OCI-LY1 (cell line): ENCODE measurements at regions not wholly inside any gene's neighbourhood (a gene's known extent, or its start where the extent isn't known, plus 50 kb on each side); places are given as distances from the start of the nearest gene placed in this dataset.

ENCODE experiments used
- H2AFZ ChIP-seq: fragments of 200-600 bp; sonication (generic), shearing (Covaris generic); 2 replicates; pipeline ENCODE4 v1.6.0; 2014; ENCODE audit warnings: antibody characterized with exemption, mild to moderate bottlenecking, low read length
- H3F3A ChIP-seq: fragments of 200-600 bp; sonication (generic), shearing (Covaris generic); 2 replicates; pipeline ENCODE4 v1.6.0; 2014; ENCODE audit warnings: mild to moderate bottlenecking, antibody characterized with exemption, low read length, moderate library complexity; ENCODE audit not compliant: insufficient read depth
- H3K27ac ChIP-seq: fragments of 200-600 bp; sonication (generic); 2 replicates; pipeline ENCODE4 v1.5.1; 2014; ENCODE audit warnings: low read length, mixed run types, mild to moderate bottlenecking, low read depth; ENCODE audit not compliant: poor library complexity, severe bottlenecking
- H3K27me3 ChIP-seq: fragments of 200-600 bp; sonication (generic); 2 replicates; pipeline ENCODE4 v1.6.0; 2014; ENCODE audit warnings: antibody characterized with exemption, mild to moderate bottlenecking, low read length, moderate library complexity; ENCODE audit not compliant: insufficient read depth
- H3K36me3 ChIP-seq: fragments of 200-600 bp; sonication (generic); 2 replicates; pipeline ENCODE4 v1.6.1; 2014; ENCODE audit warnings: mild to moderate bottlenecking, antibody characterized with exemption, low read length, moderate library complexity, mixed read lengths; ENCODE audit not compliant: insufficient read depth
- H3K4me1 ChIP-seq: fragments of 200-600 bp; sonication (generic); 2 replicates; pipeline ENCODE4 v1.5.1; 2014; ENCODE audit warnings: mild to moderate bottlenecking, low read length, moderate library complexity; ENCODE audit not compliant: insufficient read depth, severe bottlenecking
- H3K4me2 ChIP-seq: fragments of 200-600 bp; sonication (generic), shearing (Covaris generic); 2 replicates; pipeline ENCODE4 v1.6.1; 2014; ENCODE audit warnings: low read length
- H3K4me3 ChIP-seq: fragments of 200-600 bp; sonication (generic); 2 replicates; pipeline ENCODE4 v1.5.1; 2014; ENCODE audit warnings: low read length, low read depth, mild to moderate bottlenecking, mixed read lengths; ENCODE audit not compliant: poor library complexity, severe bottlenecking
- H3K79me2 ChIP-seq: fragments of 200-600 bp; shearing (Covaris generic); 2 replicates; pipeline ENCODE4 v1.6.1; 2016; ENCODE audit warnings: mixed run types, low read length, mixed read lengths; ENCODE audit not compliant: insufficient read depth
- H3K9ac ChIP-seq: fragments of 200-600 bp; sonication (generic), shearing (Covaris generic); 2 replicates; pipeline ENCODE4 v1.6.1; 2014; ENCODE audit warnings: mild to moderate bottlenecking, low read length, mixed read lengths
- H3K9me2 ChIP-seq: fragments of 200-600 bp; sonication (generic), shearing (Covaris generic); 2 replicates; pipeline ENCODE4 v1.6.1; 2014; ENCODE audit warnings: low read depth, mild to moderate bottlenecking, low read length, mixed read lengths
- H3K9me3 ChIP-seq: fragments of 200-600 bp; shearing (Covaris generic); 2 replicates; pipeline ENCODE4 v1.6.1; 2014; ENCODE audit warnings: low read length, mixed read lengths
- H4K20me1 ChIP-seq: fragments of 200-600 bp; sonication (generic), shearing (Covaris generic); 2 replicates; pipeline ENCODE4 v1.6.0; 2016; ENCODE audit warnings: mild to moderate bottlenecking, low read length; ENCODE audit not compliant: insufficient read depth
- EZH2 ChIP-seq: fragments of 200-600 bp; sonication (generic), shearing (Covaris generic); IDR thresholded peaks from 2 replicates; pipeline ENCODE4 v1.8.0; 2017; ENCODE audit warnings: borderline replicate concordance, mixed run types, mild to moderate bottlenecking, antibody characterized with exemption, low read length, moderate library complexity, mixed read lengths
- TF ChIP-seq, protein P1 (sequence below): fragments of 200-600 bp; sonication (generic), shearing (Covaris generic); IDR thresholded peaks from 2 replicates; pipeline ENCODE4 v1.5.1; 2017; ENCODE audit warnings: mild to moderate bottlenecking, antibody characterized with exemption, low read length, moderate library complexity, mixed read lengths

DNA sequence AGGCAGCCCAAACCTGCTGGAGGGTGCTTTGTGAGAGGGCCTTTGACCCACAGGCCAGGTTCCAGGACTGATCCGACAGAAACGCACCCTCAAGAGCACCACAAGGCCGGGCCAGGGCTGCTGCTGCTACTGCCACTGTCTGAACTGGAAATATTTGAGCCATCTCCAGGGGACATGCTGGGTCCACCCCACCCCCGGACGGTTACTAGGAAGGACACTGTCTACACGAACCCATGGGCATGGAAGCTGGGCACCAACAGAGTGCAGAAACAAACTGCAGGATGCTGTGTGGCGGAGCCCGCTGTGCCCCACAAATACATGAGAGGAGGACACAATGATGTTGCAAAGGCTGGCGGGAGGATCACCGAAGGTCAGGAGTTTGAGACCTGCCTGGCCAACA lies 283.7 kb downstream of the CTTN start:
- Histone ChIP-seq H3K27ac (no peak overlapping the region), H3K9me3 (no peaks in the 10 kb centered on the region), H2AFZ (no peak overlapping the region), H3K27me3 (no peaks in the 10 kb centered on the region), H3K9ac (no peak overlapping the region), H3K4me3 (no peak overlapping the region), H4K20me1 (no peaks in the 10 kb centered on the region), H3F3A (no peaks in the 10 kb centered on the region), H3K9me2 (no peaks in the 10 kb centered on the region), H3K36me3 (no peaks in the 10 kb centered on the region), H3K4me2 (no peak overlapping the region), H3K4me1 (no peaks in the 10 kb centered on the region), H3K79me2 (no peaks in the 10 kb centered on the region)
- TF ChIP-seq, protein P1, sequence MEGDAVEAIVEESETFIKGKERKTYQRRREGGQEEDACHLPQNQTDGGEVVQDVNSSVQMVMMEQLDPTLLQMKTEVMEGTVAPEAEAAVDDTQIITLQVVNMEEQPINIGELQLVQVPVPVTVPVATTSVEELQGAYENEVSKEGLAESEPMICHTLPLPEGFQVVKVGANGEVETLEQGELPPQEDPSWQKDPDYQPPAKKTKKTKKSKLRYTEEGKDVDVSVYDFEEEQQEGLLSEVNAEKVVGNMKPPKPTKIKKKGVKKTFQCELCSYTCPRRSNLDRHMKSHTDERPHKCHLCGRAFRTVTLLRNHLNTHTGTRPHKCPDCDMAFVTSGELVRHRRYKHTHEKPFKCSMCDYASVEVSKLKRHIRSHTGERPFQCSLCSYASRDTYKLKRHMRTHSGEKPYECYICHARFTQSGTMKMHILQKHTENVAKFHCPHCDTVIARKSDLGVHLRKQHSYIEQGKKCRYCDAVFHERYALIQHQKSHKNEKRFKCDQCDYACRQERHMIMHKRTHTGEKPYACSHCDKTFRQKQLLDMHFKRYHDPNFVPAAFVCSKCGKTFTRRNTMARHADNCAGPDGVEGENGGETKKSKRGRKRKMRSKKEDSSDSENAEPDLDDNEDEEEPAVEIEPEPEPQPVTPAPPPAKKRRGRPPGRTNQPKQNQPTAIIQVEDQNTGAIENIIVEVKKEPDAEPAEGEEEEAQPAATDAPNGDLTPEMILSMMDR = no peak
- no peak for TF ChIP-seq EZH2

DNA sequence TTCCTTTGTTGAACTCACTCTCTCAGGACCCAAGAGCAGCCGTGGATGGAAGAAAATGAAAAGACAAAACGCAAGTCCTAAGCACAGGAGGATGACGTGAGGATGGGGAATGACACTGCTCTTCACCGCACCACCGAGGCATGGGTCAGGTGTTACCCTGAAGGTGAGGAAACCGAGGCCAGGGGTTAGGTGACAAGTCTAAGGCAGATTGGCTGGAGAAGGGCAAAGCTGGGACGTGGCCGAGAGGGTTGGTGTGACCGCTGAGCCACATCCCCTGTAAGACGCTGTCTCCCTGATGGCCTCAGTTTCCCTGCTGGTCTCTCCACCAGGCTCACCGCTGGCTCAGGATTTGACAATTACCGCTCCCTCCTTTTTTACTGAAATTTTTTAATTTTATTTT lies 284.4 kb downstream of the CTTN start:
- H3K4me2 ChIP-seq = no peak overlapping the region
- no peaks in the 10 kb centered on the region for H3K4me1 ChIP-seq
- H3F3A ChIP-seq = no peaks in the 10 kb centered on the region
- no peak overlapping the region for H2AFZ ChIP-seq
- TF ChIP-seq, protein P1 = no peak
- no peak for TF ChIP-seq EZH2
- H3K9ac ChIP-seq = no peak overlapping the region
- H3K27me3 ChIP-seq = no peaks in the 10 kb centered on the region
- H3K79me2 ChIP-seq = no peaks in the 10 kb centered on the region
- H4K20me1 ChIP-seq = no peaks in the 10 kb centered on the region
- H3K36me3 ChIP-seq = no peaks in the 10 kb centered on the region
- no peaks in the 10 kb centered on the region for H3K9me3 ChIP-seq
- no peaks in the 10 kb centered on the region for H3K9me2 ChIP-seq
- H3K27ac ChIP-seq = no peak overlapping the region
- H3K4me3 ChIP-seq = no peak overlapping the region

DNA sequence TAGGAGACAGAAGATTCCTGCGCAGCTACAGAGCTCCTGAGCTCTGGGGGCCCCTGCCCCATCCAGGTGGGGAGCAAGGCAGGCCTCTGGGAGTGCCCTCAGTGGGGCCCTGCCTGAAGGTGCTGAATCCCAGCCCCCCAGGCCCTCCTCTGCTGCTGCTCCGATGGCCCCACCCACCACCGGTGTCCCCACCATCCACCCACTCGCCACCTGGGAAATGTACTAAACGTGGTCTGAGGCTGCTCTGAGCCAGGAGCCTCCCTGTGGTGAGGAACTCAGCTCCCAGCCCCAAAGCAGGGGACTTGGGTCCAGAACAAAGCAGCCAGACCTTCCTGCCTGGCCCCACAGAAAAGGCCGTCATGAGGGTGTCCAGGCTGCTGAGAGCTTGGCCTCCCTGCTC lies 289.4 kb downstream of the CTTN start:
- Histone ChIP-seq H3K79me2 (no peaks in the 10 kb centered on the region), H3K4me1 (no peaks in the 10 kb centered on the region), H3K36me3 (no peaks in the 10 kb centered on the region), H3K27me3 (no peaks in the 10 kb centered on the region), H3F3A (no peaks in the 10 kb centered on the region), H3K4me3 (no peak overlapping the region), H3K27ac (no peak overlapping the region), H3K9me3 (no peaks in the 10 kb centered on the region), H3K9me2 (no peaks in the 10 kb centered on the region), H3K4me2 (no peak overlapping the region), H4K20me1 (no peaks in the 10 kb centered on the region), H3K9ac (no peak overlapping the region), H2AFZ (no peak overlapping the region)
- TF ChIP-seq, protein P1 = no peak
- no peak for TF ChIP-seq EZH2
